Stimulated activated CD4-positive, alpha-beta T cell treated with anti-CD3 and anti-CD28 coated beads, Interleukin-4, amount 100 ng/mL, for 4 hours (primary cell): ENCODE measurements at regions not wholly inside any gene's neighbourhood (a gene's known extent, or its start where the extent isn't known, plus 50 kb on each side); places are given as distances from the start of the nearest gene placed in this dataset.

Experiments used
- DNase-seq, 2 experiments: peaks; one replicate each; pipeline ENCODE4 v3.0.0-alpha.2; 2020

DNA sequence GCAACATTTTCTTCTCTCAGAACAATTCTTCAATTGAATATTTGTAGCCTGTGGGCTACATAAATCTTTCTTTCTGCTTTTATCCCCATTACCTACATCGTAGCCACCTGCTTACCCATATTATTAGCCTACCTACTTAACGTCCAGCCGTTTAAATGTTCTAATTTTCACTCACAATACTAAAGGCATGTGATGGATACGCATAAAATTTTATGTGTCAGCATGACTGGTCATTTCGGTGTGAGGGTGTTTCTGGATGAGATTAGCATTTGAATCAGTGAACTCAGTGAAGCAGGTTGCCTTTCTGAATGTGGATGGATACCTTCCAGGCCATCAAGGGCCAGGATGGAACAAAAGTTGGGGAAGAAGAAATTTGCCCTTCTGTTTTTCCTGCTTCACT, 1722.5 kb upstream of the ACO1 start:
- no peak for DNase-seq

DNA sequence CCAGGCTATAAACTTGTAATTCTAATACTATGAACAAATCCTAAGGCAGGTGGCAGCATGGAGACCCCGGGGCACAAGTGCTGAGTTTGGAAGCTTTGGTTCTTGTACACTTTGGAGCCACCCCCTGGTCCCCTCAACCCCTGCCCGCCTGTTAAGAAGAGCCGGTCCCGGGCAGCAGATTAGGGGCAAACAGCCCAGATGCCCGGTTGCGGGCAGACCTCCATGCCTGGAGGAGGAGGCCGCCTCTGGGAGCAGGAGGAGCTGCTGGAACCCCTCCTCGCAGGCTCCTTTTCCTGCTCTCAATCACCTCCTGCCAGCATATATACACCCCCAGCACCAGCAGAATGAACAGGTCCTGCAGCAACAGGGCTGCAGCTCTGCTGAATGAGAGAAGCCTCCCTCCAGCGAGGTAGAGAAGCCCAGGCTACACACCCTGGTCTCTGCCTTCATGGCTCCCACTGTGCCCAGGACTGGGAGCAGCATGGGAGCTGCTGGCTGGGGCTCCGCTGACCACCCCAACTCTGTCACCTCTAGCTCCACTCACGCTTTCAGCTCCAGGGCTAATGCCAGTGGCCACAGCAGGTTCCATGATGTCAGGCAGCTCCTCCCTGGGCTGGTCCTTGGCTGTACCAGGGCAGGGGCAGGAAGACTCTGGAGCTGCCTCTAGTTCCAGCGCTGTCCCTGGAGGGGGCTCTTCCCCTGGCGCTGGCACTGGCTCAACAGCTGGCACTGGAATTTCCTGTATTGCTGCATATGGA, 1713.5 kb upstream of the ACO1 start:
- no peak for DNase-seq

DNA sequence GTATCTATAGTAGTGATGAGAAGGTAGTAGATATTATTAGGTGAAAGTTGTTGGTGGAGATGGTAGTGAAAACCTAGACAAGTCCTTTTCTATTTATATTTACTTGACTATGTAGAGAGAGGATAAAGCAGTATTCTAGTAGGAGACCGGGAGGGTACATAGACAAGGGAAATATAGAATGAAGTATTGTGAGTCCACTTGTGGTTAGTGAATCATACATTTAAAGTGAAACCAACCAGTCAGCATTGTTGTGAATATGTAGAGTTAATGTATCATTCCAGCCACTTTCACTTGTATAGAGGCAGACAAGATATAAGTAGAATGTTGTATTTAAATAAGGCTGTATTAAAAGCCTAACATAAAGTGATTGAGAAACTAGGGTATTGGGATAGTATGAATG, 1711.3 kb upstream of the ACO1 start:
- DNase-seq: no peak

GRCh38 chr9:30676651-30677050, 1707.8 kb upstream of the ACO1 start:
- no peak for DNase-seq

- no peak for DNase-seq
Measured at GRCh38 chr9:30677221-30677620, 1707.2 kb upstream of the ACO1 start.

DNA sequence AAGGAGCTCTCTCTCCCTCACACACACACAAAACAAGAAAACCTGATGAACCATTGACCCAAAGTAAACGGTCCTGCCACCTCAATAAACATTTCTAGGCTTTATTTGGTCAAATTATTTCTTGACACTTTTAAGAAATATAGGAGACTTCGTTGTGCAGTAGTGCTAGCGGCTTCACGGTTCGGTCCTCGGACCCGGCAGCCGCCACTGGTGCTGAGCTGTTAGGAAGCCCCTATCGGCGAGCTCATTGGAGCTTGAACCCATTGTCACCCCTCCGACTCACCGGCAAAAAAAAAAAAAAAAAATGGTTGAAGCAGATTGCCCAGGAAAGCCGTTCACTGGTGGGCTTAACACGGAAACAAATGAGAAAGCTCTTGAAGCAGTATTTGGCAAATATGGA, 1695.6 kb upstream of the ACO1 start:
- DNase-seq: no peak

- no peak for DNase-seq
Measured at GRCh38 chr9:30697958-30698357, 1686.5 kb upstream of the ACO1 start.

DNA sequence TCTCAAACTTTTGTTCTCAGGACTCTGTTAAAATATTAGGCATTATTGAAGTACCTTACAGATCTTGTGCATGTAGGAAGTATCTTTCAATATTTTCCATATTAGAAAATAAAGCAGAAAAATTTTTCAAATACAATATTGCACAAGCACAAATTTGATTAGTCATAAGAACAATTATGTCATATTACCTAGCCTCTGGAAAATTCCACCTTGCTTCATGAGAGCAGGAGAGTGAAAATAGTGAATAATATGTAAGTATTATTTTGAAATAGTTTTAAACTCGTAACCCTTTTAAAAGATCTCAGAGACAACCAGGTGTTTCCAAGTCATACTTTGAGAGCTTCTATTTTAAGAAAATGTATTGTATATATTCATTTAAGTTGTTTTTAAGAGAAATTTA, 1672.9 kb upstream of the ACO1 start:
- no peak for DNase-seq

- DNase-seq: no peak
Measured at GRCh38 chr9:30713243-30713642, 1671.2 kb upstream of the ACO1 start.

GRCh38 chr9:30714389-30714788, 1670.1 kb upstream of the ACO1 start:
- DNase-seq: no peak

- DNase-seq: no peak
Measured at GRCh38 chr9:30718483-30718882, 1666.0 kb upstream of the ACO1 start.

DNA sequence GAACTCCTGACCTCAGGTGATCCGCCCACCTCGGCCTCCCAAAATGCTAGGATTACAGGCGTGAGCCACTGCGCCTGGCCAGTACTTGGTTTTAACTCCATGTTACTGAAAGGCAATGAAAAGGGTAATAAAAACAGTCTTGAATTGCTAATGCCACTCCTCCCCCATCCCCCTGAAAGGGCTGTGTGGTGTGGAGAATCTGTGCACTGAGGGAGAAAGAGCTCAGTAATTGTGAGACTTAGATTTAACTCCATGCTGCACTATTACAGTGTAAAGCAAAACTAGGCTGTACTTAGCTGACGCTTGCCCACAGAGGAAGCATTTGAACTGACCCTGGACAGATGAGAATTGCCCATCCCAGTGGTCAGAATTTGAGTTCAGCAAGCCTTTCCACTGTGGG, 1662.4 kb upstream of the ACO1 start:
- DNase-seq: no peak

GRCh38 chr9:30723656-30724055, 1660.8 kb upstream of the ACO1 start:
- no peak for DNase-seq

GRCh38 chr9:30732060-30732459, 1652.4 kb upstream of the ACO1 start:
- no peak for DNase-seq

DNA sequence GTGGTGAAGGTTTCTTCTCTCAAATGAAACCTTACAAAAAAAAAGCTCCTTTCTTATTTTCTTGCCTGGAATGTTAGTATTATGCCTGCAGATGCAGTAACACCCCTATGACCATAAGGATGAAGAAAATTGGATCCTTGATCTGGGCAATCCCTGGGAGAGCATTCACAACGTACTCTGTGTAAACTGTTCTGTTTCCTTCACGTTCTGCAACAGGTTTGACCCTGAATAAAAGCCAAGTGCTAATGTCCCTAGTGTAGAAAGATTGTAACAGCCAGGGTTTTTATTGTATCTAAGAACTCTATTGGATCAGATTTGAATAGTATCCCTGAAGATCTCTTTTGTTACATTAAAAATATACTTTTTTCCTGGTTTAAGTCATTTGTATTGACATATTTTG, 1639.6 kb upstream of the ACO1 start:
- no peak for DNase-seq

DNA sequence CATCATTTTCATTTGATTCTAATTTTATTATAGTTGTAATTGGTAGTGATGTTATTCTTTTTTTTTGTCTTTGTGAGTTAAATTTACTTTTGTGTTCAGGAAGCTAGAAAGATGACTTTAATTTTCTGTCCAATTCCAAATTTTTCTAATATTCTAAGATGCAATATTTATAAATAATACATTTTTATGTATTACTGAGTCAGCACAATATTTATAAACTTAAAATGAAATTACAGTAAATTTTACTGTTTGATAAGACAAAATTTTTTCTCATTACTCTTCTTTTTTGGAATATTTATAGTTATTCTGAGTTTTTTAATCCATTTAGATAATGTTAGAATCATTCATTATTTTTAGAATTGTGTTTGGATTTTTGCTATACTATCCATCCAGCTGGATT, 1637.9 kb upstream of the ACO1 start:
- DNase-seq: no peak

GRCh38 chr9:30757723-30758122, 1626.7 kb upstream of the ACO1 start:
- DNase-seq: no peak

DNA sequence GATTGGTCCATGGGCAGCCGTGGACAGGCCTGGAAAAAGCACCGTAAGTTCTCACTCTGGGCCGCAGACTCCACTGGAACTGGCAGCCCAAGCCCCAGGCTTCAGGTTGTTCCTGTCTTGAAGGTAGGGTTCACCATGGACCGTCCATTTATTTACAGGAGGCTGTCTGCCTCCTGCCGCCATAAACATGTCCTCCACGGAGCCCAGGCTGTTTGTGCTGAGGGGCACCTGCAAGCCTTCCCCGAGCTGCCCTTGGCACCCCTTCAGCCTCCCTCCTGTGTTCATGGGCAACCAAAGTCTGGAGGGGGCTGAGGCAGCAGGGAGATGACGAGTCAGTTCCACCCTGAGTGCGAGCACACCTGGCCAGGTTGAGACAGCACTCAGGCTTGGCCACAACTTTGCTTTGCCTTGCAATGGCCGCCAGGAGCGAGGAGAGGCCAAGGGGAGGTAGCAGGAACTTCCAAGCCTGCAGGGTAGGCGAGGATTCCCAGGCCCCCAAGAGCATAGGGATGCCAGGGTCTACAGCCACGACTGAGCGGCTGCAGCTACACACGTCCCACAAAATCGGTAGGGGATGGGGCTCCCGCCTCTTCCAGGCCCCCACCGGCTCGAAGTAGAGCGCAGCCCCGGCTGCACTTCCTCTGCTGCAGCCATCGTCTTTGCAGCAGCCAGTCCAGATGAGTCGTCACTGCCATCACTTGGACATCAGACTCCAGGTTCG, 1625.6 kb upstream of the ACO1 start:
- DNase-seq: no peak

DNA sequence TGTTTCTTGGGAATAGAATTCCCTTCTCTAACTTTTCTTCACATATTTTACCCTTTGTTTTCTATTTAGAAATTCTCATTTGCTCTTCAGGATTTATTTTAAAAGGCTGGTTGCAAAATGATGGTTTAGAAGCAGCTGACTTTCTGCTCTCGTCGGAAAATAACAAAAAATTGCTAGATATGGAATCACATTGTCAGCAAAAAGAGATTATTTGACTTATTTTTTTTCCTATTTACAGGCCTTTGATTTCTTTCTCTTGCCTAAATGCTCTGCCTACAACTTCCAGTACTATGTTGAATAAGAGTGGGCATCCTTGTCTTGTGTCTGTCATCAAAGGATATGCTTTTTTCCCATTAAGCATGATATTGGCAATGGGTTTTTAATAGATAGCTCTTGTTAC, 1619.1 kb upstream of the ACO1 start:
- DNase-seq: no peak

DNA sequence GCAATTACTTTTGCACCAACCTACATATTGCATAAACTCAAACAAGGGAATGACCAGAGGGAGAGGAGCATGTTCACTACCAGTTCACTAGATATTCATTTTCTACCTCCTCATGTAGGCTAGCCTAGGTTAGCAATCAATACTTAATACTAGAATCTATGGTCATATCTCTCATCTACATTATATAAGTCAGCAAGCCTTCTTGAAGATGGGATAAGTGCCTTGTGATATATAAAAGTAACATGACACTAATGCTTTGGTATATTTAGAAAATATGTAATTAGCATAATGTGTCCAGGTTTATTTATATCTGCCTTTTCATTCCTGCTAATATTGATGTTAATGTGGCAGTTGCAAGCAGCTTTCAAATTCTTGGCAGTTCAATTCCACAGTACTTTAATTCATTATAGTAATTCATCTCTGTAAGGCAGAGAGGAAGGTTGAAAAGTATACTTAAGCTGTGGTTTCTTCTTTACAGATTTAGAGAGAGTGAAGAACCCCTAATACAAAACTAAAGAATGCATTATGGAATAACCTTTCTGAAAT, 1613.2 kb upstream of the ACO1 start:
- no peak for DNase-seq

GRCh38 chr9:30771760-30772159, 1612.7 kb upstream of the ACO1 start:
- no peak for DNase-seq

- DNase-seq: no peak
Measured at GRCh38 chr9:30773427-30773826, 1611.0 kb upstream of the ACO1 start.

- no peak for DNase-seq
Measured at GRCh38 chr9:30774326-30774725, 1610.1 kb upstream of the ACO1 start.

- DNase-seq: no peak
Measured at GRCh38 chr9:30775236-30775635, 1609.2 kb upstream of the ACO1 start.

- DNase-seq: no peak
Measured at GRCh38 chr9:30796764-30797163, 1587.7 kb upstream of the ACO1 start.
